CD4-positive, alpha-beta T cell (primary cell): ENCODE measurements at regions not wholly inside any gene's neighbourhood (a gene's known extent, or its start where the extent isn't known, plus 50 kb on each side); places are given as distances from the start of the nearest gene placed in this dataset.

Experiments
- ATAC-seq: fragments of 200-7000 bp; cut with Tn5 transposase; one replicate; pipeline ENCODE4 v1.10.0; 2022; ENCODE audit warnings: mild to moderate bottlenecking; ENCODE audit not compliant: poor library complexity
- CTCF ChIA-PET: fragments of 350-600 bp; sonication (Branson Sonifier 250); formaldehyde crosslinking; loops from one replicate; lab custom pipeline; 2021; ENCODE audit warnings: antibody characterized with exemption, inconsistent platforms; lab: Charles Lee
- POLR2A ChIA-PET: fragments of 350-600 bp; sonication (Branson Sonifier 250); formaldehyde crosslinking; loops from one replicate; lab custom pipeline; 2021; ENCODE audit warnings: antibody characterized with exemption, inconsistent platforms; lab: Charles Lee
- DNase-seq, 14 experiments: peaks; one replicate each; pipeline ENCODE4 v3.0.0-alpha.2; 2013 to 2020; ENCODE audit warnings: mixed read lengths in 2 of 14
- H3K27ac ChIP-seq, 2 donors: one replicate each; pipeline versions ENCODE4 v1.5.1 to v1.7.0; 2013; ENCODE audit warnings: low read length in 2 of 2, low read depth in 1 of 2, mild to moderate bottlenecking in 1 of 2
- H3K27me3 ChIP-seq, 2 experiments: 1 replicate in 1 of 2; 2 replicates in 1 of 2; pipeline versions ENCODE4 v1.6.1 to v1.7.0; 2013; ENCODE audit warnings: low read length in 2 of 2, control low read depth in 1 of 2, mild to moderate bottlenecking in 1 of 2, moderate library complexity in 1 of 2; ENCODE audit not compliant: insufficient read depth in 2 of 2, control insufficient read depth in 1 of 2
- H3K36me3 ChIP-seq: one replicate; pipeline ENCODE4 v1.6.1; 2013; ENCODE audit warnings: low read length, control low read depth; ENCODE audit not compliant: insufficient read depth
- H3K4me1 ChIP-seq: one replicate; pipeline ENCODE4 v1.6.1; 2013; ENCODE audit warnings: low read length, control low read depth; ENCODE audit not compliant: insufficient read depth
- H3K4me3 ChIP-seq: one replicate; pipeline ENCODE4 v1.5.1; 2013; ENCODE audit warnings: mild to moderate bottlenecking, low read length, moderate library complexity
- H3K9me3 ChIP-seq, 2 experiments: 1 replicate in 1 of 2; 2 replicates in 1 of 2; pipeline versions ENCODE4 v1.6.1 to v1.7.0; 2013; ENCODE audit warnings: low read length in 2 of 2, mild to moderate bottlenecking in 2 of 2, control low read depth in 1 of 2, moderate library complexity in 1 of 2; ENCODE audit not compliant: control insufficient read depth in 1 of 2, insufficient read depth in 1 of 2
- H3K27ac Mint-ChIP-seq: one replicate; pipeline ENCODE4 v1.8.0; 2020; ENCODE audit warnings: mixed read lengths
- H3K27me3 Mint-ChIP-seq: one replicate; pipeline ENCODE4 v1.8.0; 2021; ENCODE audit warnings: mixed read lengths
- H3K36me3 Mint-ChIP-seq: one replicate; pipeline ENCODE4 v1.8.0; 2021; ENCODE audit warnings: low read depth, mixed read lengths
- H3K4me1 Mint-ChIP-seq: one replicate; pipeline ENCODE4 v1.8.0; 2021; ENCODE audit warnings: low read depth, mixed read lengths
- H3K4me3 Mint-ChIP-seq: one replicate; pipeline ENCODE4 v1.8.0; 2020; ENCODE audit warnings: mild to moderate bottlenecking, mixed read lengths
- H3K9me3 Mint-ChIP-seq: one replicate; pipeline ENCODE4 v1.8.0; 2020; ENCODE audit warnings: mixed read lengths
- CTCF ChIP-seq: fragments of 200-600 bp; IDR thresholded peaks from one replicate; pipeline ENCODE4 v1.8.0; 2022; ENCODE audit warnings: antibody characterized with exemption, mild to moderate bottlenecking
- intact Hi-C, 2 experiments: fragments of 100-400 bp; cut with DNase I in 1 of 2; cut with micrococcal nuclease in 1 of 2; formaldehyde crosslinking; loops; one replicate each; pipeline versions ENCODE4 v1.15.1 to v1.9.0; 2023 to 2025; cut with DNase I, micrococcal nuclease

GRCh38 chr2:65658266-65658665 lies 225.9 kb upstream of the SPRED2 start:
- no peaks in the 10 kb centered on the region for H3K27me3 ChIP-seq
- H3K4me3 ChIP-seq = no peak overlapping the region
- DNase-seq (no peak), ATAC-seq (no peak)
- H3K9me3 ChIP-seq = no peaks in the 10 kb centered on the region
- H3K4me1 Mint-ChIP-seq = no peaks in the 10 kb centered on the region
- H3K36me3 ChIP-seq = no peaks in the 10 kb centered on the region
- no peaks in the 10 kb centered on the region for H3K36me3 Mint-ChIP-seq
- TF ChIP-seq CTCF = no peak
- H3K4me3 Mint-ChIP-seq = no peak overlapping the region
- H3K27ac ChIP-seq = no peak overlapping the region
- intact Hi-C loops = no loop called here
- POLR2A ChIA-PET = no interaction called here
- CTCF ChIA-PET = interaction anchor here (0.6 kb wide), 1 partner anchor 17 kb away, joined by 3 read pairs; no protein-coding TSS in a partner anchor
- no peaks in the 10 kb centered on the region for H3K9me3 Mint-ChIP-seq
- no peaks in the 10 kb centered on the region for H3K4me1 ChIP-seq
- H3K27me3 Mint-ChIP-seq = peaks cover 28% of the 10 kb centered on the region
- no peak overlapping the region for H3K27ac Mint-ChIP-seq

GRCh38 chr2:65656160-65656718 lies 223.8 kb upstream of the SPRED2 start:
- CTCF ChIA-PET = no interaction called here
- no peak overlapping the region for H3K4me3 ChIP-seq
- Mint-ChIP-seq H3K9me3 (no peaks in the 10 kb centered on the region), H3K27me3 (peaks cover 20% of the 10 kb centered on the region), H3K4me3 (no peak overlapping the region), H3K4me1 (no peaks in the 10 kb centered on the region), H3K36me3 (no peaks in the 10 kb centered on the region), H3K27ac (no peak overlapping the region)
- H3K9me3 ChIP-seq = no peaks in the 10 kb centered on the region
- no peaks in the 10 kb centered on the region for H3K27me3 ChIP-seq
- no peaks in the 10 kb centered on the region for H3K4me1 ChIP-seq
- ATAC-seq (no peak), DNase-seq (no peak)
- H3K27ac ChIP-seq = no peak overlapping the region
- POLR2A ChIA-PET = no interaction called here
- intact Hi-C loops = no loop called here
- no peak for TF ChIP-seq CTCF
- H3K36me3 ChIP-seq = no peaks in the 10 kb centered on the region

GRCh38 chr2:65655000-65655399 lies 222.6 kb upstream of the SPRED2 start:
- no peaks in the 10 kb centered on the region for H3K36me3 Mint-ChIP-seq
- no peak overlapping the region for H3K27ac Mint-ChIP-seq
- Histone ChIP-seq H3K4me1 (no peaks in the 10 kb centered on the region), H3K36me3 (no peaks in the 10 kb centered on the region), H3K9me3 (no peaks in the 10 kb centered on the region), H3K4me3 (no peak overlapping the region), H3K27me3 (no peaks in the 10 kb centered on the region), H3K27ac (no peak overlapping the region)
- intact Hi-C loops = no loop called here
- H3K9me3 Mint-ChIP-seq = no peaks in the 10 kb centered on the region
- H3K27me3 Mint-ChIP-seq = peaks cover 16% of the 10 kb centered on the region
- ChIA-PET CTCF (no interaction called here), POLR2A (no interaction called here)
- H3K4me1 Mint-ChIP-seq = no peaks in the 10 kb centered on the region
- DNase-seq = no peak
- H3K4me3 Mint-ChIP-seq = no peak overlapping the region
- no peak for TF ChIP-seq CTCF
- no peak for ATAC-seq
